A549 (cell line): ENCODE measurements at regions not wholly inside any gene's neighbourhood (a gene's known extent, or its start where the extent isn't known, plus 50 kb on each side); places are given as distances from the start of the nearest gene placed in this dataset.
A peak's percentile ranks its signal among the peaks of the same experiment; 100 is the strongest.

ENCODE experiments used
- ATAC-seq, 2 experiments: fragments of 200-7000 bp in 1 of 2; fragments of >200 bp in 1 of 2; cut with Nextera tagmentation in 1 of 2; cut with Tn5 transposase in 1 of 2; 3 replicates each; pipeline versions ENCODE4 v1.8.0 to v1.9.1; 2018 to 2020; ENCODE audit warnings: mild to moderate bottlenecking in 1 of 2, moderate library complexity in 1 of 2
- CTCF ChIA-PET: fragments of 300-600 bp; sonication (Branson Sonifier 250); formaldehyde crosslinking; extraction: SDS; loops from one replicate; lab custom pipeline; 2021; ENCODE audit warnings: antibody characterized with exemption, inconsistent platforms; lab: Yijun Ruan, JAX
- POLR2A ChIA-PET: fragments of 350-600 bp; formaldehyde crosslinking; extraction: SDS; loops from one replicate; lab custom pipeline; 2021; ENCODE audit warnings: antibody characterized with exemption, inconsistent platforms; lab: Yijun Ruan, JAX
- DNase-seq, 2 experiments: peaks; one replicate each; pipeline versions ENCODE4 v3.0.0 to v3.0.0-alpha.2; 2011 to 2016; ENCODE audit warnings: low read depth in 1 of 2, low spot score in 1 of 2
- FAIRE-seq: peaks from 2 replicates; lab custom pipeline; 2011; peaks lifted over from hg19 to GRCh38; lab: Jason Lieb, UNC
- H3K27ac ChIP-seq, 2 experiments: fragments of >200 bp; sonication (Bioruptor Twin); formaldehyde crosslinking; 3 replicates each; pipeline ENCODE4 v1.5.1; 2016 to 2017
- H3K4me1 ChIP-seq: fragments of >200 bp; sonication (Bioruptor Twin); formaldehyde crosslinking; 3 replicates; pipeline ENCODE4 v1.6.1; 2016
- H3K4me2 ChIP-seq: fragments of >200 bp; sonication (Bioruptor Twin); formaldehyde crosslinking; 3 replicates; pipeline ENCODE4 v1.6.1; 2016
- H3K4me3 ChIP-seq: fragments of >200 bp; sonication (Bioruptor Twin); formaldehyde crosslinking; 3 replicates; pipeline ENCODE4 v1.5.1; 2016
- H3K9me3 ChIP-seq: fragments of >200 bp; sonication (Bioruptor Twin); formaldehyde crosslinking; 3 replicates; pipeline ENCODE4 v1.6.1; 2016
- CBX2 ChIP-seq: fragments of 200-600 bp; sonication (generic); IDR thresholded peaks from 2 replicates; pipeline ENCODE4 v1.6.1; 2016; ENCODE audit warnings: low read depth, mild to moderate bottlenecking, borderline replicate concordance
- CEBPB ChIP-seq, 2 experiments: fragments of >200 bp in 1 of 2; sonication (Bioruptor Twin) in 1 of 2; formaldehyde crosslinking in 1 of 2; IDR thresholded peaks; 2 replicates each; pipeline ENCODE4 v1.6.1; 2012 to 2016
- EHF ChIP-seq: fragments of 250-450 bp; sonication (Bioruptor Pico); IDR thresholded peaks from 2 replicates; pipeline ENCODE4 v1.5.0; 2020; ENCODE audit warnings: mild to moderate bottlenecking
- FOSB ChIP-seq: fragments of 250-450 bp; sonication (Bioruptor Pico); IDR thresholded peaks from 2 replicates; pipeline ENCODE4 v1.5.0; 2020; ENCODE audit warnings: mild to moderate bottlenecking, moderate library complexity
- FOSL2 ChIP-seq, 2 experiments: fragments of 450-650 bp in 1 of 2; fragments of >200 bp in 1 of 2; sonication (Bioruptor Twin) in 1 of 2; formaldehyde crosslinking; IDR thresholded peaks; 2 replicates each; pipeline versions ENCODE4 v1.5.0 to v1.6.1; 2016 to 2020; ENCODE audit warnings: mild to moderate bottlenecking in 1 of 2, moderate library complexity in 1 of 2
- HDAC2 ChIP-seq: fragments of 200-600 bp; sonication (generic); IDR thresholded peaks from 2 replicates; pipeline ENCODE4 v1.6.1; 2016
- KDM5A ChIP-seq: fragments of 200-600 bp; sonication (generic); IDR thresholded peaks from 2 replicates; pipeline ENCODE4 v1.6.1; 2016; ENCODE audit warnings: antibody characterized with exemption, mild to moderate bottlenecking
- MAZ ChIP-seq: fragments of 150-350 bp; IDR thresholded peaks from 2 replicates; pipeline ENCODE4 v1.6.1; 2014; ENCODE audit warnings: antibody characterized with exemption, low read depth, low read length, borderline replicate concordance
- MYC ChIP-seq: IDR thresholded peaks from 2 replicates; pipeline ENCODE4 v1.6.1; 2012; ENCODE audit warnings: mild to moderate bottlenecking, inconsistent platforms, low read length, improper control_type of control experiment, borderline replicate concordance
- POLR2AphosphoS2 ChIP-seq: conservative IDR thresholded peaks from 2 replicates; pipeline ENCODE4 v1.6.1; 2012; ENCODE audit warnings: low read length, improper control_type of control experiment, inconsistent platforms
- RAD21 ChIP-seq, 2 experiments: fragments of >200 bp in 1 of 2; sonication (Bioruptor Twin) in 1 of 2; formaldehyde crosslinking in 1 of 2; IDR thresholded peaks in 1 of 2; conservative IDR thresholded peaks in 1 of 2; 2 replicates in 1 of 2; 3 replicates in 1 of 2; pipeline ENCODE4 v1.6.1; 2012 to 2018; ENCODE audit warnings: inconsistent platforms in 1 of 2
- RARB ChIP-seq: fragments of 250-450 bp; sonication (Bioruptor Pico); IDR thresholded peaks from 2 replicates; pipeline ENCODE4 v1.8.0; 2021; ENCODE audit warnings: mild to moderate bottlenecking, moderate library complexity
- RFX5 ChIP-seq: fragments of 450-650 bp; IDR thresholded peaks from 2 replicates; pipeline ENCODE4 v1.7.1; 2014; ENCODE audit warnings: antibody characterized with exemption, mild to moderate bottlenecking, moderate library complexity
- SMC3 ChIP-seq: fragments of >200 bp; sonication (Bioruptor Twin); formaldehyde crosslinking; IDR thresholded peaks from 3 replicates; pipeline ENCODE4 v1.6.1; 2018; ENCODE audit warnings: inconsistent platforms
- SREBF2 ChIP-seq: fragments of 450-650 bp; IDR thresholded peaks from 2 replicates; pipeline ENCODE4 v1.6.1; 2014; ENCODE audit warnings: mild to moderate bottlenecking, moderate library complexity
- TP53 ChIP-seq: fragments of 250-450 bp; sonication (Bioruptor Pico); IDR thresholded peaks from 2 replicates; pipeline ENCODE4 v1.5.0; 2021; ENCODE audit warnings: mild to moderate bottlenecking, moderate library complexity
- ZSCAN20 ChIP-seq: fragments of 250-450 bp; sonication (Bioruptor Pico); IDR thresholded peaks from 2 replicates; pipeline ENCODE4 v1.8.0; 2022; ENCODE audit warnings: mild to moderate bottlenecking, moderate library complexity
- WGBS: methylation state at CpG from one replicate; pipeline ENCODE4 v1.1.6; 2017; ENCODE audit errors: missing lambda C conversion rate; 5-methylcytosine and 5-hydroxymethylcytosine counted together
- TF ChIP-seq, protein P1 (sequence below): IDR thresholded peaks from 2 replicates; pipeline ENCODE4 v1.6.1; 2012
- TF ChIP-seq, protein P2 (sequence below): fragments of 250-450 bp; sonication (Bioruptor Pico); IDR thresholded peaks from 2 replicates; pipeline ENCODE4 v1.5.0; 2021; ENCODE audit warnings: mild to moderate bottlenecking, moderate library complexity, borderline replicate concordance
- TF ChIP-seq, protein P3 (sequence below): fragments of >200 bp; sonication (Bioruptor Twin); formaldehyde crosslinking; IDR thresholded peaks from 3 replicates; pipeline ENCODE4 v1.5.1; 2016
- TF ChIP-seq, protein P4 (sequence below): fragments of 450-650 bp; IDR thresholded peaks from 2 replicates; pipeline ENCODE4 v1.6.1; 2014; ENCODE audit warnings: antibody characterized with exemption
- TF ChIP-seq, protein P5 (sequence below): fragments of 150-350 bp; IDR thresholded peaks from 2 replicates; pipeline ENCODE4 v1.6.1; 2014; ENCODE audit warnings: low read depth, mild to moderate bottlenecking, low read length
- TF ChIP-seq, protein P6 (sequence below): fragments of 200-600 bp; sonication (generic); IDR thresholded peaks from 2 replicates; pipeline ENCODE4 v1.6.1; 2016; ENCODE audit warnings: antibody characterized with exemption, mild to moderate bottlenecking, moderate library complexity

DNA sequence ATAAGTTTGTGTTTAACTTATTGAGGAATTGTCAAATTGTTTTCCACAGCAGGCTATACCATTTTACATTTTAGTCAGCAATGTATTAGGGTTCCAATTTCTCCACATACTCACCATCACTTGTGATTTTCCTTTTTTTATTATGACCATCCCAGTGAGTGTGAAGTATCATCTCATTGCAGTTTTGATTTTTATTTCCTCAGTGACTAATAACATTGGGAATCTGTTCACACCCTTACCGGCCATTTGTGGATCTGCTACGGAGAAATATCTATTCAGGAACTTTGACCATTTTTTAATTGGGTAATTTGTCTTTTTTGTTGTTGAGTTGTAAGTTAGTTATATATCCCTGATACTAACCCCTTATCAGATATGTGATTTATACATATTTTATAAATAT lies 54.8 kb upstream of the LMCD1 start:
- WGBS, result 6% methylated on average over 2 of the region's 2 CpGs
- H3K4me2 ChIP-seq, result peak overlapping the region; percentile 93
- ChIA-PET POLR2A (no interaction called here), CTCF (interaction anchor here (0.9 to 5.5 kb wide), 2 partner anchors 56 to 175 kb away, joined by 3 to 121 read pairs; partner anchors contain the start of gene LMCD1)
- H3K4me3 ChIP-seq, result no peak overlapping the region
- DNase-seq (peak in 1 of 2 experiments; percentile 61), ATAC-seq (no peak), FAIRE-seq (no peak)
- no peak for TF ChIP-seq KDM5A
- TF ChIP-seq ZSCAN20 (CRISPR knock-in tag), result 0 out of 2 replicates have a peak, but pooled peaks have one; percentile 13
- TF ChIP-seq FOSL2 (IDR thresholded peaks at IDR 0.05), result no peak
- peak; percentile 66 for TF ChIP-seq FOSL2 (CRISPR knock-in tag; IDR thresholded peaks at IDR 0.05)
- TF ChIP-seq, protein P1, sequence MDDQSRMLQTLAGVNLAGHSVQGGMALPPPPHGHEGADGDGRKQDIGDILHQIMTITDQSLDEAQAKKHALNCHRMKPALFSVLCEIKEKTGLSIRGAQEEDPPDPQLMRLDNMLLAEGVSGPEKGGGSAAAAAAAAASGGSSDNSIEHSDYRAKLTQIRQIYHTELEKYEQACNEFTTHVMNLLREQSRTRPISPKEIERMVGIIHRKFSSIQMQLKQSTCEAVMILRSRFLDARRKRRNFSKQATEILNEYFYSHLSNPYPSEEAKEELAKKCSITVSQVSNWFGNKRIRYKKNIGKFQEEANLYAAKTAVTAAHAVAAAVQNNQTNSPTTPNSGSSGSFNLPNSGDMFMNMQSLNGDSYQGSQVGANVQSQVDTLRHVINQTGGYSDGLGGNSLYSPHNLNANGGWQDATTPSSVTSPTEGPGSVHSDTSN, result no peak
- no peak for TF ChIP-seq HDAC2
- TF ChIP-seq, protein P2, sequence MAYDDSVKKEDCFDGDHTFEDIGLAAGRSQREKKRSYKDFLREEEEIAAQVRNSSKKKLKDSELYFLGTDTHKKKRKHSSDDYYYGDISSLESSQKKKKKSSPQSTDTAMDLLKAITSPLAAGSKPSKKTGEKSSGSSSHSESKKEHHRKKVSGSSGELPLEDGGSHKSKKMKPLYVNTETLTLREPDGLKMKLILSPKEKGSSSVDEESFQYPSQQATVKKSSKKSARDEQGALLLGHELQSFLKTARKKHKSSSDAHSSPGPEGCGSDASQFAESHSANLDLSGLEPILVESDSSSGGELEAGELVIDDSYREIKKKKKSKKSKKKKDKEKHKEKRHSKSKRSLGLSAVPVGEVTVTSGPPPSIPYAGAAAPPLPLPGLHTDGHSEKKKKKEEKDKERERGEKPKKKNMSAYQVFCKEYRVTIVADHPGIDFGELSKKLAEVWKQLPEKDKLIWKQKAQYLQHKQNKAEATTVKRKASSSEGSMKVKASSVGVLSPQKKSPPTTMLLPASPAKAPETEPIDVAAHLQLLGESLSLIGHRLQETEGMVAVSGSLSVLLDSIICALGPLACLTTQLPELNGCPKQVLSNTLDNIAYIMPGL (CRISPR knock-in tag), result no peak
- TF ChIP-seq, protein P3, sequence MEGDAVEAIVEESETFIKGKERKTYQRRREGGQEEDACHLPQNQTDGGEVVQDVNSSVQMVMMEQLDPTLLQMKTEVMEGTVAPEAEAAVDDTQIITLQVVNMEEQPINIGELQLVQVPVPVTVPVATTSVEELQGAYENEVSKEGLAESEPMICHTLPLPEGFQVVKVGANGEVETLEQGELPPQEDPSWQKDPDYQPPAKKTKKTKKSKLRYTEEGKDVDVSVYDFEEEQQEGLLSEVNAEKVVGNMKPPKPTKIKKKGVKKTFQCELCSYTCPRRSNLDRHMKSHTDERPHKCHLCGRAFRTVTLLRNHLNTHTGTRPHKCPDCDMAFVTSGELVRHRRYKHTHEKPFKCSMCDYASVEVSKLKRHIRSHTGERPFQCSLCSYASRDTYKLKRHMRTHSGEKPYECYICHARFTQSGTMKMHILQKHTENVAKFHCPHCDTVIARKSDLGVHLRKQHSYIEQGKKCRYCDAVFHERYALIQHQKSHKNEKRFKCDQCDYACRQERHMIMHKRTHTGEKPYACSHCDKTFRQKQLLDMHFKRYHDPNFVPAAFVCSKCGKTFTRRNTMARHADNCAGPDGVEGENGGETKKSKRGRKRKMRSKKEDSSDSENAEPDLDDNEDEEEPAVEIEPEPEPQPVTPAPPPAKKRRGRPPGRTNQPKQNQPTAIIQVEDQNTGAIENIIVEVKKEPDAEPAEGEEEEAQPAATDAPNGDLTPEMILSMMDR, result no peak
- TF ChIP-seq RFX5, result no peak
- H3K9me3 ChIP-seq, result no peaks in the 10 kb centered on the region
- peak overlapping the region; percentile 94 to 99 for H3K27ac ChIP-seq
- peaks cover 73% of the 10 kb centered on the region for H3K4me1 ChIP-seq

DNA sequence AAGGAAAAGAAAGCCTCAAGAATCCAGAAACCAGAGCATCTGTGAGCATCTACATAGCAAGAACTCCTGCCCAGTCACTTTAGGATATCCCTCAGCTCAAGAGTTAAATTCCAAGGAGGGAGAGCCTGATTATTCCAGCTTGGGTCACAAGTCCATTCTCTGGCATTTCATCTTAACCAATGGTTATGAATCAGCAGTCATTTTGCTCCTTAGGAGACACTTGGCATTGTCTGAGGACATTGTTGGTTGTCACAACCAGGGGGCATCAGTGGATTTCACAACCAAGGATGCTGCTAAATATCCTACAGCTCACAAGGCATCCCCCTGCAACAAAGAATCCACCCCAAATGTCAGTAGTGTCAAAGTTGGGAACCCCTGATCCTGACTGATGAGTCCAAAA lies 51.0 kb upstream of the LMCD1 start:
- H3K4me1 ChIP-seq, result peaks cover 52% of the 10 kb centered on the region
- TF ChIP-seq ZSCAN20 (CRISPR knock-in tag) (no peak), RAD21 (conservative IDR thresholded peaks at IDR 0.05 in 1 of 2, IDR thresholded peaks at IDR 0.05 in 1 of 2) (peak; percentile 35 to 40; a peak in 3 of 5 replicates), SMC3 (peak; percentile 28; the same call in 1 of the 3 replicates), CEBPB (IDR thresholded peaks at IDR 0.05) (peak in 1 of 2 experiments; percentile 3; a peak in 1 of 4 replicates), MYC (no peak), HDAC2 (no peak), TP53 (no peak), CBX2 (no peak), POLR2AphosphoS2 (no peak), MAZ (no peak), EHF (CRISPR knock-in tag) (no peak), SREBF2 (no peak), FOSB (no peak), RARB (CRISPR knock-in tag) (no peak)
- TF ChIP-seq, protein P4, sequence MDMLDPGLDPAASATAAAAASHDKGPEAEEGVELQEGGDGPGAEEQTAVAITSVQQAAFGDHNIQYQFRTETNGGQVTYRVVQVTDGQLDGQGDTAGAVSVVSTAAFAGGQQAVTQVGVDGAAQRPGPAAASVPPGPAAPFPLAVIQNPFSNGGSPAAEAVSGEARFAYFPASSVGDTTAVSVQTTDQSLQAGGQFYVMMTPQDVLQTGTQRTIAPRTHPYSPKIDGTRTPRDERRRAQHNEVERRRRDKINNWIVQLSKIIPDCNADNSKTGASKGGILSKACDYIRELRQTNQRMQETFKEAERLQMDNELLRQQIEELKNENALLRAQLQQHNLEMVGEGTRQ, result no peak
- TF ChIP-seq, protein P5, sequence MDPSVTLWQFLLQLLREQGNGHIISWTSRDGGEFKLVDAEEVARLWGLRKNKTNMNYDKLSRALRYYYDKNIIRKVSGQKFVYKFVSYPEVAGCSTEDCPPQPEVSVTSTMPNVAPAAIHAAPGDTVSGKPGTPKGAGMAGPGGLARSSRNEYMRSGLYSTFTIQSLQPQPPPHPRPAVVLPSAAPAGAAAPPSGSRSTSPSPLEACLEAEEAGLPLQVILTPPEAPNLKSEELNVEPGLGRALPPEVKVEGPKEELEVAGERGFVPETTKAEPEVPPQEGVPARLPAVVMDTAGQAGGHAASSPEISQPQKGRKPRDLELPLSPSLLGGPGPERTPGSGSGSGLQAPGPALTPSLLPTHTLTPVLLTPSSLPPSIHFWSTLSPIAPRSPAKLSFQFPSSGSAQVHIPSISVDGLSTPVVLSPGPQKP, result no peak
- TF ChIP-seq, protein P6, sequence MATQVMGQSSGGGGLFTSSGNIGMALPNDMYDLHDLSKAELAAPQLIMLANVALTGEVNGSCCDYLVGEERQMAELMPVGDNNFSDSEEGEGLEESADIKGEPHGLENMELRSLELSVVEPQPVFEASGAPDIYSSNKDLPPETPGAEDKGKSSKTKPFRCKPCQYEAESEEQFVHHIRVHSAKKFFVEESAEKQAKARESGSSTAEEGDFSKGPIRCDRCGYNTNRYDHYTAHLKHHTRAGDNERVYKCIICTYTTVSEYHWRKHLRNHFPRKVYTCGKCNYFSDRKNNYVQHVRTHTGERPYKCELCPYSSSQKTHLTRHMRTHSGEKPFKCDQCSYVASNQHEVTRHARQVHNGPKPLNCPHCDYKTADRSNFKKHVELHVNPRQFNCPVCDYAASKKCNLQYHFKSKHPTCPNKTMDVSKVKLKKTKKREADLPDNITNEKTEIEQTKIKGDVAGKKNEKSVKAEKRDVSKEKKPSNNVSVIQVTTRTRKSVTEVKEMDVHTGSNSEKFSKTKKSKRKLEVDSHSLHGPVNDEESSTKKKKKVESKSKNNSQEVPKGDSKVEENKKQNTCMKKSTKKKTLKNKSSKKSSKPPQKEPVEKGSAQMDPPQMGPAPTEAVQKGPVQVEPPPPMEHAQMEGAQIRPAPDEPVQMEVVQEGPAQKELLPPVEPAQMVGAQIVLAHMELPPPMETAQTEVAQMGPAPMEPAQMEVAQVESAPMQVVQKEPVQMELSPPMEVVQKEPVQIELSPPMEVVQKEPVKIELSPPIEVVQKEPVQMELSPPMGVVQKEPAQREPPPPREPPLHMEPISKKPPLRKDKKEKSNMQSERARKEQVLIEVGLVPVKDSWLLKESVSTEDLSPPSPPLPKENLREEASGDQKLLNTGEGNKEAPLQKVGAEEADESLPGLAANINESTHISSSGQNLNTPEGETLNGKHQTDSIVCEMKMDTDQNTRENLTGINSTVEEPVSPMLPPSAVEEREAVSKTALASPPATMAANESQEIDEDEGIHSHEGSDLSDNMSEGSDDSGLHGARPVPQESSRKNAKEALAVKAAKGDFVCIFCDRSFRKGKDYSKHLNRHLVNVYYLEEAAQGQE, result no peak
- TF ChIP-seq, all 56 proteins: peak for 3
- H3K9me3 ChIP-seq, result no peaks in the 10 kb centered on the region
- CTCF ChIA-PET, result interaction anchor here (0.8 to 1.5 kb wide), 3 partner anchors 9 to 172 kb away, joined by 3 to 6 read pairs (median 3); no protein-coding TSS in a partner anchor
- FAIRE-seq, result no peak
- ATAC-seq, result peak in 1 of 2 experiments; percentile 13; a peak in 2 of 6 replicates
- peak overlapping the region; percentile 24; the same call in 1 of the 3 replicates for H3K4me2 ChIP-seq
- H3K27ac ChIP-seq, result peak overlapping the region; percentile 43 to 75
- POLR2A ChIA-PET, result interaction anchor here (1.8 kb wide), 1 partner anchor 51 kb away, joined by 7 read pairs; the partner anchor contains the start of gene LMCD1
- no peak overlapping the region for H3K4me3 ChIP-seq
- peak in 1 of 2 experiments; percentile 68 for DNase-seq
